NCI-H526 (cell line): ENCODE measurements at regions not wholly inside any gene's neighbourhood (a gene's known extent, or its start where the extent isn't known, plus 50 kb on each side); places are given as distances from the start of the nearest gene placed in this dataset.

ENCODE experiments used
- DNase-seq, 2 experiments: peaks; one replicate each; lab custom pipeline; 2025; lab: John Stamatoyannopoulos, UW

- DNase-seq, result no peak
Measured at GRCh38 chr6:113344969-113345368, 512.2 kb upstream of the MARCKS start.

GRCh38 chr6:113347436-113347835 lies 509.7 kb upstream of the MARCKS start:
- no peak for DNase-seq

DNA sequence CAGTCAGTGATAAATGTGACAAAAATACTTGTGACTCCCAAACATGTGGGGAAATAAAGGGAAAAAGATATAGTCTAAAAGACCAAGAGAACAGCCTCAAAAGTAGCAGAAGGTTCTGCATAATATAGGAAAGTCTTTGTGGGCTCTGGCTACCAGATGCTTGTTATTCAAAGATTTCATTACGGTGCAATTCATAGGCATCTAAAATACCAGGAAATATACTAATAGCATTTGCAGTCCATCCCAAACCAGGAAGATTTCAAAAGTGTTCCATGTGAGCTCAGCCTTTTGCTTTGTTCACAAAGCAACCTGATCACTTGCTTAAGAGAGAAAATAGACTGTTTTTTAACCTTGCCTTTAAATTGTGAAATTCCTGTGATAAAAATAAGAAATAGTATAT lies 506.7 kb upstream of the MARCKS start:
- no peak for DNase-seq

DNA sequence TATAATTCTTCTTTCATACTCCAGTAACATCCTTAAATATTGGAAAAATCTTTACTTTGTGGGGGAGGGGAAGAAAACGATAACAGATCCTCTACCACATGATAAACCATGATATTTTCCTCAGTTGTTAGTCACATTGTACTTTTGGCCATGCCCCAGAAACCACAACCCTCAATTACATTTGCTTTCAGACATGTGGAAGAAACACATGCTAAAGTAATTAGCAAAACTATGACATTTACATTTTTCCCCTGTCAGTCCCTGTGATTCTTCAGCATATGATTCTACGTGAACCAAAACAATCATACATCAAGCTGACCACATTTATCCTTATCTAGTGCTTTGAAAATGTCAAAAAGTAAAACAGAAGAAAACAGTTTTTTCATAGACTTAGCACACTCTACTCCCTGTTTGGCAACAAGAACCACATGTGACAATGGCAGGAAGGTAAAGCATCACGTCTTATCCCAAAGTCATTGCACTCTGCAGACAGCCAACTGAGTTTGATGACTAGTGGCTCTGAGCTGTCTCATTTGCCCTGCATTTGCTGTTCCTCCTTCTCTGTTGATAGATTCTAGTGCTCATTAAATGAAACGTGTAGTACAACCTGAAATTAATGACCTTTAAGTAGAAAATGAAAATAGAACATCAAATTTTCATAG lies 505.8 kb upstream of the MARCKS start:
- DNase-seq, result no peak

DNA sequence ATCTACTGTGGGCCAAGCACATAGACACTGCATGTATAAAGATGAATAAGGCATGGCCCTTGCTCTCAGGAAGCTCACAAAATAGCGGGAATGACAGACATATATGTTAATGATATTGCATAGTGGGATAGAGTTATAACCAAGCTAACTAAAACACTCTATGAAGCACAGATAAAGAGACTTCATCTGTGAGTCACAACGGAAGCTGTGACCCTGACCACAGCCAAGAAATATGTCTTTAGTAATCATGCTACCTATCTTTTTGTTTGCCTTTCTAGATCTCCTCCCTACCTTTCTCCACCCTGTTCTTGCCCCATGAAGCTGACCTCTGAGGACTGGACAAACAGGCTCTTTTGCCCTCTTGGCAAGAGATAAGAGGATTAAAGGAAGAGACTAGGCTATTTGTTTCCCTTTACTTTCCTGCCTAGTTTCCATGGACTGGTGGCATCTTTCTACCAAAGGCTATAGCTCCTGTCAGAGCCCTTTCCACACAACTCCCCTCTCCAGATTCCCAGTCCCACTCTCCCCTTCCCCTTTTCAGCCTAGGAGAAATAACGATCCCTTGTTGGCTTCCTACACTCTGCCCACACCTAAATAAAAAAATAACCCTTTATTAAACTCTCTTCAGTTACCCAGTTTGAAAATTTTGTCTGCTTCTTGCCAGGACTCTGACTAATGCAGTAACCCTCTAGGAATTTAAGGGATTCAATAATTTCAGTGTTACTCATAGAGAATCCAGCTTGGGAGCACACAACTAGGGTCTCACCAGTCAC lies 504.9 kb upstream of the MARCKS start:
- DNase-seq, result no peak

GRCh38 chr6:113352831-113353230 lies 504.3 kb upstream of the MARCKS start:
- no peak for DNase-seq

DNA sequence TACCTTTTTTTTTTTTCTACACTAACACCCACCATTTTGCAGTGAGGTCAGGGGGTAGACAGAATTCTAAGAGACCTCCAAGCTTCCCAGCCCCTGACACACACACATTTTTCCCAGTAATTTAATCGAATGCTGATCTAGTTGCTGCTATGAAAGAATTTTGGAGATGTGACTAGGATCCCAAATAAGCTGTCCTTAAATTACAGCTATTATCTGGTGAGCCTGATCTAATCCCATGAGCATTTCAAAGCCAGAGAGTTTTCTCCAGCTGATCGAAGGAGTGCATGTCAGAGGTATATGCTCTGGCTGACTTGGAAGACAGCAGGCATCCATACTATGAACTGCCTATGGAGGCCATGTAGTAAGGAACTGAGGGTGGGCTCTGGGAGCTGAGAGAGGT lies 503.8 kb upstream of the MARCKS start:
- DNase-seq, result no peak

DNA sequence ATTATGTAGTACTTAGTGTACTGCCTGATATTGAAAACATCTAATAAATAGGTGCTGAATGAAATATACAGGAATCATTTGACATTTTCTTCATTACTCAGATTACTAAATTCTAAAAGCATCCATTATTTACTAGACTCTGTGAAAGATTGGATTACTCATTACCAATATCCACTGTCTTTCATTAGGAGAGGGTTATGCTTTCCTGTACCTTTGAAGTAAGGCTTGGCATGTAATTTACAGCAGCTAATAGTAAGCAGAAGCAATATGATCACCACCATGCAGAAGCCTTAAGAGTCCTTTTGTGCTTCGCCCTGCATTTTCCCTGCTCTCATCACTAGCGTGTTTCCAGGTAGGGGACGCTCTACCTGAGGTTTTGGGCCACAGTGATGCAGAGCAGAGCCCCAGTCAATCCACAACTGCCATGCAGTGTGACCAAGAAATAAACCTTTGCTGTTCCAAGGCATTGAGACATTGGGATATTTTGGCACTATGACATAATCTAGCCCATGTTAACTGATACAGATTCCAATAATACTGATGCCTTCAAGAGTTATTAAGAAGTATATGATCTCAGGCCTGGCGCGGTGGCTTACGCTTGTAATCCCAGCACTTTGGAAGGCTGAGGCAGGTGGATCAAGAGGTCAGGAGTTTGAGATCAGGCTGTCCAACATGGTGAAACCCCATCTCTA lies 502.8 kb upstream of the MARCKS start:
- DNase-seq, result no peak

GRCh38 chr6:113356139-113356538 lies 501.0 kb upstream of the MARCKS start:
- no peak for DNase-seq

DNA sequence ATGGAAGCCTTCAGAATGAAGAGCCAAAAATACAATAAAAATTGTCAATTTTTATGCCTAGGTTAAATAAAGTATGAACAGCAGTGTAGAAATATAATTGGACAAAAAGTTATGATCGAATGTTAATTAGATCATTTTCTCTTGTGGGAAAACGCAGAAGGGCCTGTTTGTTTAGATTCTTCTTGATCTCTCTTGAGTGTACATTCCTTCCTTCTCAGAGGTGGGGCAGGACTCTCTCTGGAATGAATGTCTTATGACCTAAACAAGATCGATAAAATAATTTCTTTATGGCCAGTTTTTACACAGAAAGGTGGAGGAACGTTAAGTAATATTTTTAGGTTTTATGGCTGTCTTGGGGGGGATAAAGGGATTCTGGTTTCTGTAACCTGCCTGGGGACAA lies 500.1 kb upstream of the MARCKS start:
- no peak for DNase-seq

DNA sequence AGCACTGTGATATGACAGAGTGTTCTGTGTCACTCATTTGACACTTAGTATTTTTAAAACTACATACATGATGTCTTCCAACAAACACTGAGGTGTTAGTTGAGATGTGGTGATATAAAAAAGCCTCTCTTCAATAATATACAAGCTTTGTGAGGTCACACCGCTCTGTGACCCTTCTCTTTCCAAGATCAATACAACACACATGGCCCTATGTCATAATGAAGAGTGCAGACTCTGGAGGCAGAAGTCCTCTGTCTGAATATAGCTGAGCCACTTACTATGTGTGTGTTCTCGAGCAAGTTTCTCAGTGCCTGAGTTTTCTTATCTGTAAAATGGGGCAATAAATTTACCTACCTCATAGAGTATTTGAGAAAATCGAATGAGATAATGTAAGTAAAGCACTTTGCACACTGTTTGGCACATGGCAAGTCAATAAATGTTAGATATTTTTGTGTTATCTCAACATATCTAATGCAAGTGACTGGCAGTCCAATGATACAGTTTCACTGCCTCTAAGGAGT lies 499.0 kb upstream of the MARCKS start:
- DNase-seq, result no peak

DNA sequence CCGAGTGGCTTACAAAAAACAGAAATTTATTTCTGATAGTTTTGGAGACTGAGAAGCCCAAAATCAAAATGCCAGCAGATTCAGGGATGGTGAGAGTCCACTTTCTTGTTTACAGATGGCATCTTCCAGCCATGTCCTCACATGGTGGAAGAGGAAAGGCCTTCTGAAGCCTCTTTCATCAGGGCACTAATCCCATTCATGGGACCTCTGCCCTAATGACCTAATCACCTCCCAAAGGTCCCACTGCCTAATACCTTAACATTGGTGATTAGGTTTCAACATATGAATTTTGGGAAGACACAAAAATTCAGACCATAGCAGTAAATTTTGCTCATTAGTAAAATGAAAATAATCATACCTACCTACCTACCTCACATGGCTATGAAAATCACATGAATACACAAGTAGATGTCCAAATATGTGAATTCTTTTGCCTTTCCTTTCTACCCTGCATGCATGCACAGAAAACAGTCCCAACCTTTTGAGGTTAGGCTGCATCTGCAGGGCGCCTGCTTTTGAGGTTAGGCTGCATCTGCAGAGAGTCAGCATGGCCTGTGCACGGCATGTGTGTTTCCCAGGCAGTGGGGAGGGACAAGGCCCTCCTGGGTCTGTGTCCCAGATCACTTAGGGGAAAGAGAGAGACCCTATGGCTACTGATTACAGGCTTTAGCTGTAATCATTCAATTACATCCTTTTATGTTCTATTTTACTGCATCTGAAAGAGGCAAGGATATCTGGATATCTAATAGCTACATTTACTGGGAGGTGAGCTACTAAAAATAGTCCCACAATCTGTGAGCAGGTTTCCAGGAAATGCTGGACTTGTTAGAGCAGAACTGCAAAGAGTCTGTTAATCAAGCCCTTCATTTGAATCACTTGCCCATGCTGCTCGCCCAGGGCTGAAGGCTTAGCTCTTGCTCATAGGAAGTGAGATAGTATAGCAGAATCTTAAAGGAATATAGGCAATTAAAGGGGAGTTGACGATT lies 497.7 kb upstream of the MARCKS start:
- DNase-seq, result peak; percentile 5 to 47

- DNase-seq, result no peak
Measured at GRCh38 chr6:113361014-113361645, 496.0 kb upstream of the MARCKS start.

DNA sequence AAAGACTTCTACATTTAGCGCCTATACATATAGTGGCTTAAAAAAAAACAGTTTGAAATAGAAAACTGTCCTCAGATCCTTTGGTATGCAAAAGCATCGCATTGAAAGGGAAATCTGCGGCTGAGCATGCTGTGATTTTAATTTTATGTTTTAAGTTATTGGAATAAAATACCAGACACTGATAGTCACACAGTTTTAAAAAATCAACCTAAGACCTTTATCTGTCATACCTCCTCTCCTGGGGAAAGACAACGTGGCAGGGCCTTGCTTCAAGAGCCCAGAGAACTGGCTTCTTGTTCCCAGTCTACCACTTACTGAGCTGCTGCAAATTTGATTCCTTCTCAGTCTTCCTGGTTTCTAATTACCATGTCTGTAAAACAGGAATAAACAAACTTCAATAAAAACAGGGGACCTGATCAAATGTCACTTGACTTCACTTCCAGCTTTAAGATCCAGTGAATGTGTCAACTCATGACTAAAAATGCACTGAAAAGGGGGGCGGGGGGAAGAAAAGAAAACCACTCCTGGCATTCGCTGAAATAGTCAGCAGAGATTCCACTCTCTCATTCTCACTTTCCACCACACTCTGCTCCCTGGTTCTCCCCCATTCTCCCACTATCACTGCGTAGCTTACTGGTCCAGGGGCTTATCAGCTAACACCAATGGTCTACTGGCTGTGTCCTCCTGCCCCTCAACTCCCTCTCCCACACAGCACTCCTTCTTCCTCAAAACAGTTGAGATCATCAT lies 494.7 kb upstream of the MARCKS start:
- no peak for DNase-seq

GRCh38 chr6:113363048-113363798 lies 493.9 kb upstream of the MARCKS start:
- DNase-seq, result no peak

GRCh38 chr6:113363866-113364265 lies 493.3 kb upstream of the MARCKS start:
- DNase-seq, result no peak

DNA sequence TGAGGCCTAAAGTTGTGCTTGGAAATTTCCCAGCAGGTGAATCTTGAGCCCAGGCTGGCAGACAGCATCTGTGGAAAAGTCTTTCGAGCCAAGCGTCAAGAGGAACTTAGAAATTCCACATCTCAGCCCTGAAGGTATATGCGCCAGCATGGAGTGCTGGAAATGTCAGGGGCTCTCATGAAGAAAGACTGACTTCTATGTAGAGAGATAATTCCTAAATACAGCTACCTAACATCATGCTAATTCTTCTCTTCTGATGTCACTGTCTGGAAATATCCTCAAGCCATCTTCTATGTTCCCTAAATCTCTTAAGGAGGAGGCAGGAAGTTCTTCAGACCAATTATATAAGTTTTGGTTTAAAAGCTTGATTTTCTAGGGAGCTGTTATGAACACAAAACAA lies 492.4 kb upstream of the MARCKS start:
- no peak for DNase-seq

DNA sequence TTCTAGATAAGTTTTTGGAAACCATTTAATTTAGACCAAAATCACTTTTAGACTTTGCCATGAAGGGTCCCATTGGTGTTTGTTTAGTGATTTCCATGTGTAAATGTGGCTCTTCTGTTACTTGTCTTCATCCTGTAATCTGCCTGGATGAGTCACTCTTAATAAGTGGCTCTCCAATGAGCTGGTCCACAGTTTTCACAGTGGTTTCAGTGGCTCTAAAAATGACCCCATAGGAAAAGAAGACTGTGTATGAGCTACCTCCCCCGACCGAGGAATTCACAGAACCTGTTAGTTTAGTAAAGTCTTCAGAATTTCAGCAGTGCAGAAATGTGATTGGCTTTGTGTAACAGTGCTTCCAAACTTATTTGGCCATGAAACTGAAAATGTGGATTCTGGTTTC lies 492.0 kb upstream of the MARCKS start:
- no peak for DNase-seq

DNA sequence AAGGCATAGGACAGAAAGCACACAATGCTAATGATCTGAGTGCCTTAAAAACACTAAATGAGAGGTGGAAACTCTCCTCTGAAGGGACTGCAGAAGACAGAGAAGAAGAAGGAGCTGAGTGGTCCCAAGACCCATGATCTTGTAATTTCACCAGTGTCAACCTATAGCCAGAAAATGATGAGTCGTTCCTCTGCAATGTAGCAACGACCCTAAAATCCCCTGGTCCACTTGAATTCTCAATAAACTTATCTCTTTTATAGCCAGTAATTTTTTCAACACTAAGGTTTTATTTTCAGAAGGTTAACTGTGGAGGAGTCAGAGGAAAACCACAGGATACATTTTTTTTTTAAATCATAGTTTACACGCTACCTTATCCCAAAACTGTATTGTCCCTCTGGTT lies 490.6 kb upstream of the MARCKS start:
- DNase-seq, result no peak
